Suprapubic skin (tissue), 4 donors: ENCODE measurements at regions not wholly inside any gene's neighbourhood (a gene's known extent, or its start where the extent isn't known, plus 50 kb on each side); places are given as distances from the start of the nearest gene placed in this dataset.

Experiments
- CTCF ChIP-seq, 2 donors: fragments of 200-600 bp in 1 of 2; fragments of 450-650 bp in 1 of 2; sonication (generic) in 1 of 2; IDR thresholded peaks; one replicate each; pipeline ENCODE4 v1.5.1; 2016 to 2019; ENCODE audit warnings: antibody characterized with exemption in 2 of 2, mild to moderate bottlenecking in 1 of 2, moderate library complexity in 1 of 2
- POLR2A ChIP-seq, 2 donors: fragments of 450-650 bp; IDR thresholded peaks; one replicate each; pipeline ENCODE4 v1.6.1; 2017; ENCODE audit warnings: antibody characterized with exemption in 2 of 2, mild to moderate bottlenecking in 2 of 2, moderate library complexity in 2 of 2
- POLR2AphosphoS5 ChIP-seq, 3 donors: sonication (generic); formaldehyde crosslinking; IDR thresholded peaks; one replicate each; pipeline ENCODE4 v1.6.1; 2017; ENCODE audit warnings: antibody characterized with exemption in 3 of 3

- TF ChIP-seq CTCF (IDR thresholded peaks at IDR 0.05) (no peak), POLR2A (IDR thresholded peaks at IDR 0.05) (no peak), POLR2AphosphoS5 (IDR thresholded peaks at IDR 0.05) (no peak)
These were observed 60.6 kb upstream of the CD28 start for GRCh38 chr2:203645831-203646230.
